ENCODE measurements at regions not wholly inside any gene's neighbourhood (a gene's known extent, or its start where the extent isn't known, plus 50 kb on each side); places are given as distances from the start of the nearest gene placed in this dataset.

DNA sequence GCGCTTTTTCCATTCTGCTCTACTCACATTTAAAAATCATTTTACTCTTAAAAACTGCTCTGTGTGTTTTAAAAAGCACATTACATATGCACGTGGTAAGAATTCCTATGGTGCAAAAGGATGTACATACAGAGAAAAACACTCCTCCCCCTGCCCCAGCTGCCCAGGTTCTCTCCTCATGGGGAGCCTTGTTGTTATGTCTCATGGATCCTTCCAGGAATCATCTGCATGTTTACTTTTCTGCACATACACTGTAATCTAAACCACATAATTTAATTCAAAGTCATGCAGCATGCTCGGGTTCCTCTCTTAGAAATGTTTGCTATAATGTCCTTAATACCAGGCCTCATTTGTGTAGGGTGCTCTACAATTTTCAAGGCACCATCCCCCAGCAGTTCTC lies 243.3 kb downstream of the LOXHD1 start:
- DNase-seq, result no peak
- TF ChIP-seq POLR2A (IDR thresholded peaks at IDR 0.05; ENCODE audit: low read length) (no peak), GATA1 (IDR thresholded peaks at IDR 0.05; ENCODE audit: low read depth, low read length) (no peak)

DNA sequence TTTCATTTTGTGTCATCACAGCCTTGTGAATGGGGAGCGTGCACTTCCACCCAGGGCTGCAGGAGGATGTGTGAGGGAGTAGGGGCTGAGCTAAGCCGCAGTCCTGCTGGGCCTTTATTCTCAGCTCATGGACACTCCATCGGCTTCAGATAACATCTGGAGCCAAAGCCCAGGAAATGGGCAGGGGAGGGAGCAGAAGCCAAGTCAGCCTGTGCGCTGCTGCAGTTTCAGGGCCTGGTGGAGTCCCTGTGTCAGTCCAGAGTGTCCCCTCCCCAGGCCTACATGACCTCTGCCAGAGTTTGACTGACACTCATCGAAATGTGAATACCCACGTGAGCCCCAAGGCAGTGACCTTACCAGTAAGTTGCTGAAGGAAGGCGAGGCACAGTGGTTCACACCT lies 242.2 kb downstream of the LOXHD1 start:
- TF ChIP-seq GATA1 (IDR thresholded peaks at IDR 0.05; ENCODE audit: low read depth, low read length), result no peak
- no peak for TF ChIP-seq POLR2A (IDR thresholded peaks at IDR 0.05; ENCODE audit: low read length)
- DNase-seq, result no peak

DNA sequence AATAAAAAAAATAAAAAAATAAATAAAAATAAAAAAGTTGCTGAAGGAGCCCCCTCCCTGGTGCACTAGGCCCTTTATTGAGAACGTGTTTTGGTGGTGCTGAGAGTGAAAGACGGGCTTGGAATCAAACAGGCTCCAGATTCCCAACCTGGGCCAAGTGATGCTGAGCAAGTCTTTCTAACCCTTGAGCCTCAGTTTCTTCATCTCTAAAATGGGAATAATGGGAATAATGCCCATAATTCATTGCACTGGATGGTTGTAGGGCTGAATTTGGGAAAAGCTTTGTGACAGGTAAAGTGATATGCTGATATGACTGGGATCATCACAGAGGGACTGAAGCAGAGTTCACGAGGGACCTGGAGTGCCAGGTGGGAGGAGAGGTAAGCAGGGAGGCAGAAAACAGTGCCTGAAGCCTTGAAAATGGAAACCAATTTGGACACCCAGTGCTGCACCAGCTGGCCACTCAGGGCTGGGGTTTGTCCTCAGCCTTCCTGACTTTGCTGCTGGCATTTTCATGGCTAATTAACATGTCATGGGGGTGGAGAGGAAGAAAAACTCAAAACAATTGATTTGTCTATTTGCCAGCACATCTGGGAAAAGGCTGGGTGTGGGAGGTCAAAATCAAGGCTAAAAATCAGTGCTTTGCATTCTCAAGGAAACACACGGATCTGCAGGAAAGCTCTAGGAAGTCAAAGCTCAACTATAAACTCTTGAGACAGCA lies 241.3 kb downstream of the LOXHD1 start:
- no peak for DNase-seq
- no peak for TF ChIP-seq POLR2A (IDR thresholded peaks at IDR 0.05; ENCODE audit: low read length)
- TF ChIP-seq GATA1 (IDR thresholded peaks at IDR 0.05; ENCODE audit: low read depth, low read length), result no peak

DNA sequence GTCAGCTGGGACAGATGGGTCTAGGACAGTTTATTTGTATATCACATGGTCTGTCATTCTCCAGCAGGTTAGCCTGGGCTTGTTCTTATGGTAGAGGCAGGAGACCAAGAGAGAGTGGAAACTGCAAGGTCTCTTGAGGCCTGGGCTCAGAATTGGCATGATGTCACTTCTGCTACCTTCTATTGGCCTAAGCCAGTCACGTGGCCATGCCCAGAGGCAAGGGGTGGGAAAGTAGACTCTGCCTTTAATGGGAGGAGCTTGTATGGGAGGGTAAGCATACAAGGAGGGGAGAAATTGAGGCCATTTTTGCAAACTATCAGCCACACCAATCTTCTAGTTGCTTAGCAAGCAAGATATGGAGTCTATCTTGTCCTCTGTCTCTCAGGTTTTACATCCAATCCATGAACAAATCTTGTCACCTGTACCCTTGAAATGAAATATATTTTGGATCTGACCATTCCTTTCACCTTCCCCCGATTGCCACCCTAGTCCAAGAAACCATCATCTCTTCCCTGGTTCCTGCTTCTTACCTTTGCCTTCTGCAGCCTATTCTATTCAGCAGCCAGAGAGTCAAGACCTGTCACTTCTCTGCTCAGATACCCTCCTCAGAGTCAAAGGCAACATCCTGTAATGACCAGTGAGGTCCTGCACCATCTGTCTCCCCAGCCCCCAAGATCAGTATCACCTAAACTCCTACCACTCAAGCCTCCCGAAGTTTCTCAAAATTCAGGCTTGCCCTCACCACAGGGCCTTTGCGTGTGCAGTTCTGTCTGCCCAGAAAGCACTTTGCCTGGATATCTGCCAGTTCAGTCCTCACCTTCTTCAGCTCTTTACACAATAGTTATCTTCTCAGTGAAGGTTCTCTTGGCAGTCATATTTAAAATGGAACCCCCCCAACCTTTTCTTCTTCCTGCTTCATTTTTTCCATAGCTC lies 240.0 kb downstream of the LOXHD1 start:
- peak; percentile 50 to 68 for DNase-seq
- TF ChIP-seq GATA1 (IDR thresholded peaks at IDR 0.05; ENCODE audit: low read depth, low read length) (no peak), POLR2A (IDR thresholded peaks at IDR 0.05; ENCODE audit: low read length) (no peak)

DNA sequence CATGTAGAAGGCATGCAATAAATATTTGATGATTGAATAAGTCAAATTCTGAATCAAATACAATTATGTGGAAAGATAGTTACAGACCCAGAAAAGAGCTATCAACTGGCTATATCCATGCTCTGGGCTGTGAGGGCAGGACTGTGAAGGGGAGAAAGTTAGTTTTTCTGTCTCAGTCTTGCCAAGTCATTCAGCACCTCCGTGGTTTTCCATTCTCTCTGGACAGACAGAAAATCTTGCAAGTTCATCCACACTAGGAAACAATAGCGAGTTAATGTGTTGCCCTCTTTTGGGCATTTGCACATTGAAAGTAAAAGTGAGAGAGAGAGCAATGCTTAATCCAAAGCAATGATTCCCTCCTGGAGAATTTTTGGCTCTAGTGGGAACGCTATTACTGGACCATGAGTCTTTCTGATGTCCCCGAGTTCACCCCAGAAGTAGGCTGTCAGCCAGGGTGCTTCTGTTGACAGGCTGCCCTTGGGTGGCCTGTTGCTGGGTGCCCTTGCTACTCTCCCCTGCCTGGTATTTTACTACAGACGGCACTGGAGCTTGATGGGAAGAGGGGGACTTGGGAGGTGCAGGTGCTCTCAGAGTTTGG lies 238.3 kb downstream of the LOXHD1 start:
- TF ChIP-seq GATA1 (IDR thresholded peaks at IDR 0.05; ENCODE audit: low read depth, low read length), result no peak
- TF ChIP-seq POLR2A (IDR thresholded peaks at IDR 0.05; ENCODE audit: low read length), result no peak
- DNase-seq, result no peak

DNA sequence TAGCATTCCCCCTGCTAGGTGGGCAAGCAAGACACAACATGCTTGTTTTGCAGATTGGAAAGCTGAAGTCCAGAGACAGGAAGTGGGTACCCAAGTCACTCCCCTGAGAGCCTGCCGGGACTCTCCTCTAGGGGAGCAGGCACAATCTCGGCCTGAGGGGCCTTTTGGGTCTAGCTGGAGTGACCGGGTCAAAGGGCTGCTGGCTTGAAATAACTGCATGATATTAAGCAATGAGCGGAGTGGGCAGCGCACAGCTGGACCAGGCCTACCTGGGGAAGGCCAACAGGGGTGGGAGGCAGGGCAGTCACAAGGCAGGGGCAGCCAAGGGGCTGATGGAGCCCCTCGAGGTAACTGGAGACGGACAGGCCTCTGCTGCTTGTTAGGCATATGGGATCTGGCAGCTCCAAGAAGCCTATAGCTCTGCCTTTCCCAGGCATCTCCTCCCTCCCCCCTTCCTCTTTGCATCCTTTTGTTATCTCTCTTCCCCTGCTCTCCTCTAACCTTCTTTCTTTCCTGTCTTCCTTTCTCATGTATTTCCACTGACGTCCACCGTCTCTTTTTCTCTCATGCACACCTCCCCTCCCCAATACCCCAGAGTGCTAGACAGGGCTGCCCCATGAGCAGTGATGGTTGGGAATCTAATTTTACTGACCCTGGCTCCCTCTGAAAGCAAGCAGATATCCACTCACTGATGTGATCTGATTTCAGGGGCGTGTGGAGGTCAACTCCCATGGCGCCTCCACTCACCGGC lies 237.5 kb downstream of the LOXHD1 start:
- DNase-seq, result no peak
- TF ChIP-seq GATA1 (IDR thresholded peaks at IDR 0.05; ENCODE audit: low read depth, low read length) (no peak), POLR2A (IDR thresholded peaks at IDR 0.05; ENCODE audit: low read length) (no peak)

DNA sequence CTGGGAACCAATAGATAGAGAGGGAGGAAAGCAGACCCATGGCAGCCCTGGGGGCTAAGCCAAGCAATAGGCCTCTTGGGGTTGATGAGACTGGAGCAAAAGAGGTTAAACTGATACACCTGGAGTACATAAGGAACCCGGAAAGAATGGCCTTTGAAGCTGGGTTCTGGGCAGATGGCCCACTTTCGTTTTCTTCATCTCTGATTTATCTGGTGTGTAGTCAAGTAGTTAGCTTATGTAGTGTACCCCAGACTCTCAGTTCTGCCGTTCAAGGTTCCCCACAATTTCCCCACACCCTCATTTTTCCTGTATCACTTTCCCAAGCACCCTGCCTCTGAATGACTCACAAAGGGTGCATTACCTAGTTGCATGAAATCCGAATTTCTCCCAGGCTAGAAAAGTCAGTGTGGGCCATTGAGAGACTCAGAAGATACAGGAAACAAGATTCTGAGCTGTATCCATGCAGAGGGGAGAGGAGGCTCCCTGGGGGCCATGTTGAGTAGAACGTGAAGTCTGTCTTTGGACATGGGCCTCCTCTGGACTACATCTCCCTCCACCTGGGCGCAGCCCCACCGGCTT lies 235.0 kb downstream of the LOXHD1 start:
- DNase-seq, result peak in 1 of 2 experiments; percentile 72
- TF ChIP-seq GATA1 (IDR thresholded peaks at IDR 0.05; ENCODE audit: low read depth, low read length) (no peak), POLR2A (IDR thresholded peaks at IDR 0.05; ENCODE audit: low read length) (no peak)

DNA sequence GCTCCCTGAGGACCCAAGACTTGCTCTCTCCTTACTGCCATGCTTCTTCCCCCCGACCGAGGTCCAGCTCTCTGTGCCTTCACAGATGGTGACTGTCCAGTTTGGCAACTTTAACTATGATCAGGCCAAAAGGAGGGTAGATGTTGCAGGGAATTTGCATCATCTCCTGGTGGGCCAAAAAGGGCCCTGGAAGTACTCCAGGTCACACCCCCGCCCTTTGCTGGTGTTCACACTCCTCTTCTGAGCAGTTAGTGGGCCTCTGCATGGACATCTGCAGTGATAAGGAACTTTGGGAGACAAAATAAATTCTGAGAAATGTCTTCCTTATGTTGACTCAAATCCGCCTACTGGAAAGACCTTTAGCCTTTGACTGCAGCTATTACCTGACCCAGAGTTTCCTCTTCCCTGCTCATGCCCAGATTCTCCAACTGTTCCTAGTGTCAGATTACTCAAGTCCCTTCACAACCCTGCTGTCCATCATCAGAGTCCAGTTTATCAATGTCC lies 234.4 kb downstream of the LOXHD1 start:
- no peak for TF ChIP-seq POLR2A (IDR thresholded peaks at IDR 0.05; ENCODE audit: low read length)
- TF ChIP-seq GATA1 (IDR thresholded peaks at IDR 0.05; ENCODE audit: low read depth, low read length), result no peak

DNA sequence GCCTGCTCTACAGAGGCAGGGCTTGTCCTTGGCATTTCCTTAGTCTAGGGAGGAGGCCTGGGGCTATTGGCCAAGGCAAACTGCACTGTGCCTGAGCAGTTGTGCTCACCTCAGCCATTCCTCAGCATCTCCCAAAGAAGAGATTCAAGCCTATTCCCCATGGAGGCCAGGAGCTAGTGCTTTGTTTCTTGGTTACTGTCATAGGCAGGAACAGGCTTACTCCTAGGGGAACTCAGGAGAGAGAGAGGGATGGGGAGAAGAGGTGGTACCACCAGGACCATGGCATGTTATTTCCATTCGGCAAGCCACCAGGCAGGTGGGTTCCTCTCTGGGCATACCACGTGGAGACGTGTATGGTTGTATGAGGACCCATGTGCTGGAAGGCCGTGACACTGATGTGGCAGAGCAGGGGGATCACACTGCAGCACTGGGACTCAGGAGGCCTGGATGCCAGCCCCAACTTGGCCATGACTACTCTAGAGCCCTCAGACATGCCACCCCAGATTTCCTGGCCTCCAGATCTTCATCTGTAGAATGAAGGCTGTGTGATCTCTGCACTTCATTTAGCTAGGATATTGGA lies 233.7 kb downstream of the LOXHD1 start:
- TF ChIP-seq POLR2A (IDR thresholded peaks at IDR 0.05; ENCODE audit: low read length) (no peak), GATA1 (IDR thresholded peaks at IDR 0.05; ENCODE audit: low read depth, low read length) (no peak)
- no peak for DNase-seq

More for the DNA sequence above, 234.4 kb downstream of the LOXHD1 start:
- peak; percentile 53 to 88 for DNase-seq

DNA sequence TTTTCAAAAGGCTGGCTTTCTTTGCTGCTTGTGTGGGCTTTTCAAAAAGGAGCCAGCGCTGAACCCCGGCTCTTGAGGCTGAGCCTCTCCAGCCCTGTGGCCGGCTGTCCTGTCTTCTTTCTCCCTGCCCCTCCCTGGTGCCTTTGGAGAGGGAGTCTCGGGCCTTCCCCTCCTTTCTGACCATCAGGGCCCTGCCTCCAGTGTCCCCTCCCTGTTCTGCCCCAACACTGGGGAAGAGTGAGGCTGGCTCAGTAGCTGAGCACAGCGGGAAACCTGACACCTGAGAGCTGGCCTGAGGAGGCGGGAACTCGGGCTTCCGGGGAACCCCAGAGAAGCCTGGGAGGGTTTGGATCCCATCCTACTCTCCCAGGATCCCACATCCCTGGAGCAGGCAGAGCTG lies 232.1 kb downstream of the LOXHD1 start:
- TF ChIP-seq POLR2A (IDR thresholded peaks at IDR 0.05; ENCODE audit: low read length), result no peak
- TF ChIP-seq GATA1 (IDR thresholded peaks at IDR 0.05; ENCODE audit: low read depth, low read length), result no peak
- DNase-seq, result no peak

DNA sequence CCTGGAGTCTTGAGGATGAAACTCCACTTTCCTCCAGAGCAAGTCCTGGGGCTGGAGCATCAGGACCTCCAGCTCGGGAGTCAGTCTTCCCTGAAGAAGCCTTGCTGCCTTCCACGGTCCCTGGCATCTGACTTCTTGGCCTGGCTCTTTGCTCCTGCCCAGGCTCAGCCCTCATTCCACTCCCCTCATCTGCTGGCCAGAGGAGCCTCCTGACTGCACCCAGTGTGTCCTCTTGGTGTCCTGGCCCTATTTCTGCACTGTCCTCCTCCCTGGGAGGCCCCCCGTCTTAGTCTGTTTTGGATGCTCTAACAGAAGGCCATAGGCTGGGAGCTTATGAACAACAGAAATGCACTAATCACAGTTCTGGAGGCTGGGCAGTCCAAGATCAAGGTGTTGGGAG lies 231.5 kb downstream of the LOXHD1 start:
- no peak for TF ChIP-seq POLR2A (IDR thresholded peaks at IDR 0.05; ENCODE audit: low read length)
- TF ChIP-seq GATA1 (IDR thresholded peaks at IDR 0.05; ENCODE audit: low read depth, low read length), result no peak
- DNase-seq, result no peak

DNA sequence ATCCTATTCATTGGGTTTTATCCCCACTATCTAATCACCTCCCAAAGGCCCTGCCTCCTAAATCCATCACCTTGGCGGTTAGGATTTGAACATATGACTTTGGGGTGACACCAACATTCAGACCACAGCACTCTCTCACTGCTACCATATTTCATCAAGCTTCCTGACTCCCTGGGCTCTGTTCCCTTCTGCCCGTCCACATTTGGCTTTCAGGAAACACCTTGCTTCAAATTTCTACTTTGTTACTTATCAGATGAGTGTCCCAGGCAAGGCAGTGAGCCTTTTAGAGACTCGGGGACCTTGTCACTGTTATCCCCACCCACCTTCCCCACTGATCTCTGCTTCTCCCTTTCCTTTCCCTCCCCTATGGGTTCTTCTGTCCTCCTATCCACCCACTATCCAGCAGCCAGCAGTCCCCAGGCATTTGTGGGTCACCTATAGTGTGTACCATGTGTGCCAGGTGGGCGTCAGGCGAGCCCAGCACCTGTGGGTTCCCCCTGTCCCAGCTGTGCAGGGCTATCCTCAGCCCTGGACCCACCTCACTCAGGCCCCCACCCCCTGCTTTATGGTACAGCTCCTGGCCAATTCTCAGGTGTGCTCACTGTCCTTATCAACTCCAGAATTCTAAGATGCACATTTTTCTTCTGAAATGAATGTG lies 230.9 kb downstream of the LOXHD1 start:
- no peak for DNase-seq
- TF ChIP-seq POLR2A (IDR thresholded peaks at IDR 0.05; ENCODE audit: low read length), result no peak
- no peak for TF ChIP-seq GATA1 (IDR thresholded peaks at IDR 0.05; ENCODE audit: low read depth, low read length)

Data from erythroblast (primary cell).